ENCODE measurements at regions not wholly inside any gene's neighbourhood (a gene's known extent, or its start where the extent isn't known, plus 50 kb on each side); places are given as distances from the start of the nearest gene placed in this dataset.

DNA sequence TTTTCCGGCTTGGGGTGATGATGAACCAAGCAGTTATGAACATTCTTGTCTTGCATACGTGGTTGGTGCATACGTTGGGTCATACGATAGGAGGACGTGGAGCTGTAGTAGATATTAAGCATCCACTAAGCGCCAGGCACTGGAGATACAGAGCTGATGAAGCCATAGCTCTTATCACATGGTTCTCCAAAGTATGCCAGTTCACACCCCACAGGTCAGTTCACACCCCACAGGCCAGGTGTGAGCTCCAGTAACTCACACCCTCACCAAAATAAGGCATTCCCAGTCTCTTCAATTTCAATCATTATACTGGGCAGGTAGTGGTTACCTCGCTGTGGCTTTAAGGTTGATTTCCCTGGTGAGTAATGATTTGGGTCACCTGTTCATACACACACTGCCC is 335.5 kb downstream of the FOXL1 start:
- Mint-ChIP-seq H3K4me1 (ENCODE audit: low read depth) (no peaks in the 10 kb centered on the region), H3K27ac (no peak overlapping the region), H3K4me3 (ENCODE audit: low read depth) (no peak overlapping the region), H3K27me3 (peaks cover 15% of the 10 kb centered on the region), H3K9me3 (ENCODE audit: low read depth) (no peaks in the 10 kb centered on the region), H3K36me3 (ENCODE audit: insufficient read depth) (no peaks in the 10 kb centered on the region)
- no peak for DNase-seq (ENCODE audit: low spot score, unreplicated experiment)
- no peak for TF ChIP-seq CTCF (IDR thresholded peaks at IDR 0.05; ENCODE audit: unreplicated experiment)

DNA sequence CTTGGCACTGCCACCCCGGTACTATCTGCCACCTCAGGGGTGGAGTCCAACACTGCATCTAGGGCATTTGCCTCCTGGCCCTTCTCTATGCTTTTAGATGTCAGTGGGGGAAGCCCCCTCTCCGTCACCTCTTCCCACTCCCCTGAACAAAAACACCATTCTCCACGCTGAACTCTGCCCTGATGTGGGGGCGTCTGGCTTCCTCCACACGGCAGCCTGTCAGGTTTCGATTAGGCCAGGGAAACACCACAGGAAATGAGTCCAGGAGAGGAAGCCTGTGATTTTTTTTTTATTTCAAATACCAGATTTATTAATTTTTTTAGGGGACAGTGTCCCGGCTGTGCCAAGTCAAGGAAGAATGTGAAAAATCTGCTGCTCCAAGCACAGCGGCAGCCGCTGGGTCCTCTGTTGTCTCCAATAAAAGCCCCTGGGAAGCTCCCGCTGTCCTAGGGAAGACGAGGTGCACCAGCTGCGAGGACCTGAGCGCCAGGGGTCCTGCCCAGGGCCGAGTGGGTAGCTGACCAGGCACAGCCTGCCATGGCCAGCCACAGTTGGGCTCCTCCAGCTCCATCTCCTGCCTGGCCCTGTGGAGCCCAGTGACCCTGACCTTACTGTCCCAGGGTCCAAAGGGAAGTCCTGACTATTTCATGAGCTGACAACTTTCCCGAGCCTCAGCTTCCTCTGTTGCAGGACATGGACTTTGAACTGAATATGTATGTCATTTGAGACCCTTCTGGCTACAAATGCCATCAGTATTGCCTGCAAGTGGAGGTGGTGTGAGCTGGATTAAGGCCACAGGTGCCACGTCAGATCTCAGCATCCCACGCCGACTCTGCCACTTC is 336.7 kb downstream of the FOXL1 start:
- Mint-ChIP-seq H3K36me3 (ENCODE audit: insufficient read depth) (no peaks in the 10 kb centered on the region), H3K27ac (no peak overlapping the region), H3K27me3 (peaks cover 19% of the 10 kb centered on the region), H3K9me3 (ENCODE audit: low read depth) (no peaks in the 10 kb centered on the region), H3K4me1 (ENCODE audit: low read depth) (no peaks in the 10 kb centered on the region), H3K4me3 (ENCODE audit: low read depth) (no peak overlapping the region)
- no peak for DNase-seq (ENCODE audit: low spot score, unreplicated experiment)
- no peak for TF ChIP-seq CTCF (IDR thresholded peaks at IDR 0.05; ENCODE audit: unreplicated experiment)

GRCh38 chr16:86917471-86918365 is 339.4 kb downstream of the FOXL1 start:
- peaks cover 2% of the 10 kb centered on the region for H3K36me3 Mint-ChIP-seq (ENCODE audit: insufficient read depth)
- H3K27me3 Mint-ChIP-seq = peaks cover 20% of the 10 kb centered on the region
- no peak overlapping the region for H3K27ac Mint-ChIP-seq
- no peak for TF ChIP-seq CTCF (IDR thresholded peaks at IDR 0.05; ENCODE audit: unreplicated experiment)
- no peak for DNase-seq (ENCODE audit: low spot score, unreplicated experiment)
- peaks cover 4% of the 10 kb centered on the region for H3K9me3 Mint-ChIP-seq (ENCODE audit: low read depth)
- no peak overlapping the region for H3K4me3 Mint-ChIP-seq (ENCODE audit: low read depth)
- H3K4me1 Mint-ChIP-seq (ENCODE audit: low read depth) = no peaks in the 10 kb centered on the region

DNA sequence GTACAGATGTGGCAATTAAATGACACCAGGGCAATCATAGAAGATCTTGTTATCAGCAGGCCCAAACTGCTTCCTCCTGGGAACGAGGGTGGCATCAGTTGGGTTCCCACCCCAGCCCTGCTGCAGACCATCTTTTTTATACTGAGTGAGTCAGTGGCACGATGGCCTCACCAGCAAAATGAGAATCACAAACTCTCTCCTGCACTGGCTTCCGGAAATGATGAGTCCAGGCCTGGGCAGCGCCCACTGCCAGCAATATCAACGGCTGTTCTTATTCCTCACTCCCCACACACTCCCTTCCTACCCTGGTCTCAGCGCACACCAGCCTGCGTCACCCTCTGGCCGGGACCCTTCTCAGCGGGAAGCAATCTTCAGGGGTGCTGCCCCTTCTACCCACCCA is 340.3 kb downstream of the FOXL1 start:
- H3K27me3 Mint-ChIP-seq = peaks cover 22% of the 10 kb centered on the region
- H3K27ac Mint-ChIP-seq = no peak overlapping the region
- H3K9me3 Mint-ChIP-seq (ENCODE audit: low read depth) = peaks cover 4% of the 10 kb centered on the region
- DNase-seq (ENCODE audit: low spot score, unreplicated experiment) = no peak
- no peaks in the 10 kb centered on the region for H3K4me1 Mint-ChIP-seq (ENCODE audit: low read depth)
- H3K4me3 Mint-ChIP-seq (ENCODE audit: low read depth) = no peak overlapping the region
- peaks cover 2% of the 10 kb centered on the region for H3K36me3 Mint-ChIP-seq (ENCODE audit: insufficient read depth)
- TF ChIP-seq CTCF (IDR thresholded peaks at IDR 0.05; ENCODE audit: unreplicated experiment) = no peak

GRCh38 chr16:86919078-86919477 is 340.7 kb downstream of the FOXL1 start:
- Mint-ChIP-seq H3K4me1 (ENCODE audit: low read depth) (no peaks in the 10 kb centered on the region), H3K4me3 (ENCODE audit: low read depth) (no peak overlapping the region), H3K27me3 (peaks cover 26% of the 10 kb centered on the region), H3K9me3 (ENCODE audit: low read depth) (peaks cover 4% of the 10 kb centered on the region), H3K36me3 (ENCODE audit: insufficient read depth) (peaks cover 2% of the 10 kb centered on the region), H3K27ac (no peak overlapping the region)
- DNase-seq (ENCODE audit: low spot score, unreplicated experiment) = no peak
- no peak for TF ChIP-seq CTCF (IDR thresholded peaks at IDR 0.05; ENCODE audit: unreplicated experiment)
